ENCODE measurements at regions not wholly inside any gene's neighbourhood (a gene's known extent, or its start where the extent isn't known, plus 50 kb on each side); places are given as distances from the start of the nearest gene placed in this dataset.

DNA sequence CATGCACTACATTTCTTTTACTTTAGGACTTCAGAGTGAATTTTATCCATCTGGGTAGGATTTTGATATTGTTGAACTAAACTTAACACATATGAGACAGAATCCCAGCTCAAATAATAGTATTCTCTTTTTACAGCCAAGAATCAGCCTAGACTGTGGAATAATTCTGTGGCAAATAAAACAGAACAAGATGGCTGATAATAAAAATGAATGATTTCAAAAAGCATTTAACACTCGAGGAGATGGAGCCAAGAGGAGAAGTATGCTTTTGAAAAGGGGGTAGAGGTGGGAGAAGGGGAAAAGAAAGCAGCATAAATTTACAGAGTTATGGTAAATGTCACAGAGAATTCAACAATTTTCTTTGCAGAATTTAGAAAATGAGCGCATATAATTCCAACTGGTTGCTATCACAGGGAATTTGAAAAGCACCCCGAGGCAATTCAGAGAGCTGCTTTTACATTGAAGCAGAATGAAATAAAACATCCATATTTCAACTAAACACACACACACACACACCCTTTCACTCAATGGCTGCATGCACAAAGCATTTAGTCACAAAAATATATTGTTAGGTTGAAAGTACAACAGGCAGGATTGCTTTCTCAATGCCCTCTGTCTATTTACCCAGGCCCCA is 60.2 kb upstream of the DMAC1 start:
- DNase-seq = no peak

DNA sequence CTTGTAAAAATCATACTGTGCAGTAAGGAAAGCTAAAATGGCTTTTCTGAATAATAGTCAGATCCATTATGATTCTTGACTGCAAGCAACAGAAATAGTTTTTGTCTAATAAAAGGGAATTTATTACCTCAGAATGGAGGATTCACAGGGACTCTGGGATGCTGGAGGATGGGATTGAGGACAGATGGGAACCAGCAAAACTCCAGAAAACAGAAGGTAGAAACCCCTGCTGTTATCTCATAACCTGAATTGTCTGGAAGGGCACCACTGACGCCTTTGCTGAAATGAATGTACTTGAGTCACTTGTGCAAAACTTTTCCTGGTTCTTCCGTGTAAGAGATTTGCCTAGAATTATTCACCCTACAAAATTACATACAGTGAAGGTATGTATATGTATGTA is 58.6 kb upstream of the DMAC1 start:
- DNase-seq = no peak

DNA sequence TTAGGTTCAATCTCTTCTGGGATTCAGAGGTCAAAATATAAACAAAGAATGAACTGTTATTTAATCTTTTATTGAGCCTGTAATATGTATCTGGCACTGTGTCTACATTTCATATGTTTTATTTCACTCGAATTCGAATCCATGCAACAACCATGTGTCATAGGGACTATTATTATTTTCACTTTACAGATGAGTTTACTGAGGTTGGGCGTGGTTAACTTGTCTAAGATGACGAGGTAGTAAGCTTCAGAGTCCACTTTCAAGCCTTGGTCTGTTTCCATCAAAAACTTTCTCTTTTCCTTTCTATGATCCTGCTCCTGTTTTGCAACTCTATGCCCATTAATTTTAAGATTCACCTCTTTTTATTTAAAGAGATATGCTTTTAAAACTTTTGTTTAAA is 55.2 kb upstream of the DMAC1 start:
- no peak for DNase-seq

All from activated CD4-positive, alpha-beta T cell treated with anti-CD3 and anti-CD28 coated beads, Interleukin-2, amount 50 U/mL, for 4 hours (primary cell).